ENCODE measurements at regions not wholly inside any gene's neighbourhood (a gene's known extent, or its start where the extent isn't known, plus 50 kb on each side); places are given as distances from the start of the nearest gene placed in this dataset.
"Not testable (repeated sequence)": the region's sequence is repeated elsewhere in the genome, so short reads cannot be mapped to it uniquely, and the experiment has no call there.

GRCh38 chr15:30225233-30225891, 90.5 kb downstream of the GOLGA8T start:
- intact Hi-C loops (cut with micrococcal nuclease; ENCODE audit: unreplicated experiment); H3K36me3 ChIP-seq (ENCODE audit: insufficient read depth, low read length, poor library complexity, severe bottlenecking); POLR2A ChIA-PET (ENCODE audit: low non-redundant PET); H3K27me3 ChIP-seq (replicated peaks; ENCODE audit: insufficient read depth, low read depth, low read length, poor library complexity); H3K27ac ChIP-seq (ENCODE audit: low read depth, low read length, poor library complexity, severe bottlenecking); CTCF ChIA-PET; H3K4me3 ChIP-seq (ENCODE audit: low read depth, low read length, poor library complexity, severe bottlenecking); H3K4me1 ChIP-seq (ENCODE audit: insufficient read depth, low read length, poor library complexity, severe bottlenecking); DNase-seq (ENCODE audit: low spot score); H3K9me3 ChIP-seq (ENCODE audit: low read depth, low read length, poor library complexity, severe bottlenecking); BruUV-seq (replicated peaks): not testable (repeated sequence)

GRCh38 chr15:30261432-30262141, 126.7 kb downstream of the GOLGA8T start:
- H3K4me1 ChIP-seq (ENCODE audit: insufficient read depth, low read length, poor library complexity, severe bottlenecking); H3K27ac ChIP-seq (ENCODE audit: low read depth, low read length, poor library complexity, severe bottlenecking); POLR2A ChIA-PET (ENCODE audit: low non-redundant PET); intact Hi-C loops (cut with micrococcal nuclease; ENCODE audit: unreplicated experiment); H3K27me3 ChIP-seq (replicated peaks; ENCODE audit: insufficient read depth, low read depth, low read length, poor library complexity); H3K9me3 ChIP-seq (ENCODE audit: low read depth, low read length, poor library complexity, severe bottlenecking); BruUV-seq (replicated peaks); H3K36me3 ChIP-seq (ENCODE audit: insufficient read depth, low read length, poor library complexity, severe bottlenecking); CTCF ChIA-PET; H3K4me3 ChIP-seq (ENCODE audit: low read depth, low read length, poor library complexity, severe bottlenecking): not testable (repeated sequence)
- peak; percentile 0 for DNase-seq (ENCODE audit: low spot score)

DNA sequence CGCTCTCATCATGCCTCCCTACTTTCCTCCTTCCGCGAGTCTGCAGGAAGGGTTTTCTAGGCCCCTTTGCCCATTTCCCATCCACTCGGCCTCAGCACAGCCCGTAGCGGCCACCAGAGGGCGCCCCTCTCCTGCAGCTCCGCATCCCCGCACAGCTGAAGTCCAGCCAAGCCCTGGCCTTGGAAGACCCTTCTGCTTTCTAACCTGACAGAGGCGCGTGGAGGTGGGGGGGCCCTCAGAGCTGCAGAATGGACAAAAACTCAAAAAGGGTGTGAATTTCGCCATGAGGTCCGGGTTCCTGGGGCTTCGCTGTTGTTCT, 127.2 kb downstream of the GOLGA8T start:
- H3K27ac ChIP-seq (ENCODE audit: low read depth, low read length, poor library complexity, severe bottlenecking); CTCF ChIA-PET; H3K36me3 ChIP-seq (ENCODE audit: insufficient read depth, low read length, poor library complexity, severe bottlenecking); POLR2A ChIA-PET (ENCODE audit: low non-redundant PET); H3K4me3 ChIP-seq (ENCODE audit: low read depth, low read length, poor library complexity, severe bottlenecking); intact Hi-C loops (cut with micrococcal nuclease; ENCODE audit: unreplicated experiment); H3K27me3 ChIP-seq (replicated peaks; ENCODE audit: insufficient read depth, low read depth, low read length, poor library complexity); DNase-seq (ENCODE audit: low spot score); H3K9me3 ChIP-seq (ENCODE audit: low read depth, low read length, poor library complexity, severe bottlenecking); BruUV-seq (replicated peaks); H3K4me1 ChIP-seq (ENCODE audit: insufficient read depth, low read length, poor library complexity, severe bottlenecking): not testable (repeated sequence)

DNA sequence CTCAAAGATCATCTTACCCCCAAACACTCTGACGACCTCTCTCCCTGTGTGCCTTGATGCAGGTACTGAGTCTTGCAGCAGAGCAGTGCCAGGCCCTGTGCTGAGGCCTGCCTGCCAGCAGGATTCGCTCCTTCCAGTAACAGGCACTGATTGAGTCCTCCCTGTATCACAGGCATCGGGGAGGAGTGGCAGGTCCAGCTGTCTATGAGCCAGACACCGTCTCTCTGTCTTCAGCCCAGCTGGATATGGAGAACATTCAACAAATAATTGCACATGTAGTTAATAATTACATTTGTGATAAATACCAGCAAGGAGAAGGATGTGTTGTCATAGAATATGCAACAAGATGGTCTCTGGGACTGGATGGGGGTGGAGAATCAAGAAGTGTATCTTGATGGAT, 129.1 kb downstream of the GOLGA8T start:
- not testable (repeated sequence) for BruUV-seq (replicated peaks)

GRCh38 chr15:30295150-30295844, 98.0 kb downstream of the CHRFAM7A start:
- H3K27me3 ChIP-seq (replicated peaks; ENCODE audit: insufficient read depth, low read depth, low read length, poor library complexity); CTCF ChIA-PET; DNase-seq (ENCODE audit: low spot score); POLR2A ChIA-PET (ENCODE audit: low non-redundant PET); H3K4me3 ChIP-seq (ENCODE audit: low read depth, low read length, poor library complexity, severe bottlenecking); H3K4me1 ChIP-seq (ENCODE audit: insufficient read depth, low read length, poor library complexity, severe bottlenecking); intact Hi-C loops (cut with micrococcal nuclease; ENCODE audit: unreplicated experiment); H3K9me3 ChIP-seq (ENCODE audit: low read depth, low read length, poor library complexity, severe bottlenecking); BruUV-seq (replicated peaks); H3K27ac ChIP-seq (ENCODE audit: low read depth, low read length, poor library complexity, severe bottlenecking); H3K36me3 ChIP-seq (ENCODE audit: insufficient read depth, low read length, poor library complexity, severe bottlenecking): not testable (repeated sequence)

More for the DNA sequence above, 129.1 kb downstream of the GOLGA8T start:
- H3K27me3 ChIP-seq (replicated peaks; ENCODE audit: insufficient read depth, low read depth, low read length, poor library complexity); DNase-seq (ENCODE audit: low spot score); intact Hi-C loops (cut with micrococcal nuclease; ENCODE audit: unreplicated experiment); H3K9me3 ChIP-seq (ENCODE audit: low read depth, low read length, poor library complexity, severe bottlenecking); CTCF ChIA-PET; H3K4me3 ChIP-seq (ENCODE audit: low read depth, low read length, poor library complexity, severe bottlenecking); POLR2A ChIA-PET (ENCODE audit: low non-redundant PET); H3K4me1 ChIP-seq (ENCODE audit: insufficient read depth, low read length, poor library complexity, severe bottlenecking); H3K36me3 ChIP-seq (ENCODE audit: insufficient read depth, low read length, poor library complexity, severe bottlenecking); H3K27ac ChIP-seq (ENCODE audit: low read depth, low read length, poor library complexity, severe bottlenecking): not testable (repeated sequence)

- H3K36me3 ChIP-seq (ENCODE audit: insufficient read depth, low read length, poor library complexity, severe bottlenecking); POLR2A ChIA-PET (ENCODE audit: low non-redundant PET); BruUV-seq (replicated peaks); H3K4me3 ChIP-seq (ENCODE audit: low read depth, low read length, poor library complexity, severe bottlenecking); H3K9me3 ChIP-seq (ENCODE audit: low read depth, low read length, poor library complexity, severe bottlenecking); H3K27ac ChIP-seq (ENCODE audit: low read depth, low read length, poor library complexity, severe bottlenecking); intact Hi-C loops (cut with micrococcal nuclease; ENCODE audit: unreplicated experiment); DNase-seq (ENCODE audit: low spot score); H3K27me3 ChIP-seq (replicated peaks; ENCODE audit: insufficient read depth, low read depth, low read length, poor library complexity); CTCF ChIA-PET; H3K4me1 ChIP-seq (ENCODE audit: insufficient read depth, low read length, poor library complexity, severe bottlenecking): not testable (repeated sequence)
Observed at GRCh38 chr15:30303968-30304367, 89.4 kb downstream of the CHRFAM7A start.

Data from A673 (cell line).